Gastroesophageal sphincter (tissue), 4 donors: ENCODE measurements at regions not wholly inside any gene's neighbourhood (a gene's known extent, or its start where the extent isn't known, plus 50 kb on each side); places are given as distances from the start of the nearest gene placed in this dataset.

Experiments used
- ATAC-seq: fragments of 150-250 bp; one replicate; pipeline ENCODE4 v1.9.1; 2016; ENCODE audit warnings: mild to moderate bottlenecking, moderate library complexity
- H3K27ac ChIP-seq, 4 donors: fragments of 200-600 bp; sonication (generic) in 3 of 4; 1 replicate in 3 of 4; 2 replicates in 1 of 4; pipeline ENCODE4 v1.5.1; 2016 to 2019
- H3K27me3 ChIP-seq: fragments of 200-600 bp; sonication (generic); one replicate; pipeline ENCODE4 v1.5.1; 2019
- H3K36me3 ChIP-seq, 2 donors: fragments of 200-600 bp; sonication (generic); one replicate each; pipeline ENCODE4 v1.5.1; 2019; ENCODE audit warnings: control low read depth in 1 of 2
- H3K4me1 ChIP-seq, 3 donors: fragments of 200-600 bp; sonication (generic); 1 replicate in 2 of 3; 2 replicates in 1 of 3; pipeline ENCODE4 v1.5.1; 2016 to 2019; ENCODE audit warnings: control low read depth in 2 of 3
- H3K4me3 ChIP-seq, 2 donors: fragments of 200-600 bp; sonication (generic); one replicate each; pipeline ENCODE4 v1.5.1; 2019; ENCODE audit warnings: mild to moderate bottlenecking in 1 of 2, moderate library complexity in 1 of 2
- H3K9me3 ChIP-seq, 3 donors: fragments of 200-600 bp; sonication (generic); one replicate each; pipeline ENCODE4 v1.5.1; 2017 to 2019; ENCODE audit warnings: control low read depth in 2 of 3
- EP300 ChIP-seq: sonication (generic); formaldehyde crosslinking; IDR thresholded peaks from one replicate; pipeline ENCODE4 v1.6.1; 2017; ENCODE audit warnings: antibody characterized with exemption, mild to moderate bottlenecking
- POLR2A ChIP-seq, 2 donors: fragments of 450-650 bp; IDR thresholded peaks; one replicate each; pipeline ENCODE4 v1.6.1; 2017; ENCODE audit warnings: antibody characterized with exemption in 2 of 2, mild to moderate bottlenecking in 2 of 2, moderate library complexity in 1 of 2
- POLR2AphosphoS5 ChIP-seq: sonication (generic); formaldehyde crosslinking; IDR thresholded peaks from one replicate; pipeline ENCODE4 v1.6.1; 2017; ENCODE audit warnings: antibody characterized with exemption
- WGBS, 2 donors: methylation state at CpG; one replicate each; pipeline ENCODE4 v1.1.5; 2018; ENCODE audit warnings: low coverage in 1 of 2; 5-methylcytosine and 5-hydroxymethylcytosine counted together
- TF ChIP-seq, protein P1 (sequence below), 4 experiments: fragments of 200-600 bp in 2 of 4; fragments of 450-650 bp in 2 of 4; sonication (generic) in 1 of 4; IDR thresholded peaks; one replicate each; pipeline ENCODE4 v1.5.1; 2017 to 2019; ENCODE audit warnings: antibody characterized with exemption in 4 of 4, mild to moderate bottlenecking in 2 of 4, moderate library complexity in 2 of 4

DNA sequence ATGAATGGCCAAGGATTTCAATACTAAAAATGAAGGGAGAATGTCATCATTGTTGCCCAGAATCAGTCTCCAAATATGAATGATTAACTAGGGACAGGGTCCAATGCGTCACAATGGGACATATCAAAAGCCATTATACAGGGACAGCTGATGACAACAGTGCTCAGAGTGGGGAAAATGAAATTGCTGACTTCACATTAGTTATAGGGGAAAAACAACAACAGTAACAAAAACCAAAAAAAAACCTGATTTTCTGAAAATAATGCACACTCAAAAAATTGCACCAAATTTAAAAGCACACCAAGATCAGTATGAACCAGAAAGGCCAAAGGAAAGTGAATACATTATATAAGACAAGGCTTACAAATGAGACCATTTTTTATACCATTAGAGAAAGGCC lies 353.2 kb upstream of the SOX5 start:
- H3K4me3 ChIP-seq, result no peak overlapping the region
- H3K36me3 ChIP-seq, result no peaks in the 10 kb centered on the region
- 86 to 91% methylated on average over 1 of the region's 1 CpG for WGBS, 2 donors
- TF ChIP-seq POLR2A (IDR thresholded peaks at IDR 0.05), result no peak
- TF ChIP-seq EP300, result no peak
- TF ChIP-seq, protein P1, sequence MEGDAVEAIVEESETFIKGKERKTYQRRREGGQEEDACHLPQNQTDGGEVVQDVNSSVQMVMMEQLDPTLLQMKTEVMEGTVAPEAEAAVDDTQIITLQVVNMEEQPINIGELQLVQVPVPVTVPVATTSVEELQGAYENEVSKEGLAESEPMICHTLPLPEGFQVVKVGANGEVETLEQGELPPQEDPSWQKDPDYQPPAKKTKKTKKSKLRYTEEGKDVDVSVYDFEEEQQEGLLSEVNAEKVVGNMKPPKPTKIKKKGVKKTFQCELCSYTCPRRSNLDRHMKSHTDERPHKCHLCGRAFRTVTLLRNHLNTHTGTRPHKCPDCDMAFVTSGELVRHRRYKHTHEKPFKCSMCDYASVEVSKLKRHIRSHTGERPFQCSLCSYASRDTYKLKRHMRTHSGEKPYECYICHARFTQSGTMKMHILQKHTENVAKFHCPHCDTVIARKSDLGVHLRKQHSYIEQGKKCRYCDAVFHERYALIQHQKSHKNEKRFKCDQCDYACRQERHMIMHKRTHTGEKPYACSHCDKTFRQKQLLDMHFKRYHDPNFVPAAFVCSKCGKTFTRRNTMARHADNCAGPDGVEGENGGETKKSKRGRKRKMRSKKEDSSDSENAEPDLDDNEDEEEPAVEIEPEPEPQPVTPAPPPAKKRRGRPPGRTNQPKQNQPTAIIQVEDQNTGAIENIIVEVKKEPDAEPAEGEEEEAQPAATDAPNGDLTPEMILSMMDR (IDR thresholded peaks at IDR 0.05), result no peak
- TF ChIP-seq POLR2AphosphoS5, result no peak
- ATAC-seq, result no peak
- no peaks in the 10 kb centered on the region for H3K27me3 ChIP-seq
- H3K4me1 ChIP-seq, result no peaks in the 10 kb centered on the region
- H3K9me3 ChIP-seq, result no peaks in the 10 kb centered on the region
- H3K27ac ChIP-seq, result no peak overlapping the region

DNA sequence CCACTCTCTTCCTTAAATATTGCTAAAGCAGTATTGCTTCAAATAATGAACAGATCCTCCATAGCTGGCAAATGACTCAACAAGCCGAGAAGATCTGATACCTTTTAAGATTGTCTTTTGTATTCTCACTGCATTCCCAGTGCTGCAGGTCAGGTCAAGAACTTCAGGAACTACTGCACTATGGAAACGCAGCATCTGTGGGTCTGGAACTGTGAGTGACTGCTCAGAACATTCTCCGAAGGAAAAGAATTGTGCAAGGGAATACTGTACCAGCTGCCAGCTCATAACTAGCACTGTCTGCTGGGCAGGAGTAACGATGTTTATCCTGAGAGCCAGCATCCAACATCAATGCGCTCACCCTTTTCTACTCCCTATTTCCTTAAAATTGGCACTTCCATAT lies 348.0 kb upstream of the SOX5 start:
- H3K9me3 ChIP-seq, result no peaks in the 10 kb centered on the region
- no peaks in the 10 kb centered on the region for H3K27me3 ChIP-seq
- TF ChIP-seq, protein P1 (IDR thresholded peaks at IDR 0.05), result no peak
- TF ChIP-seq POLR2A (IDR thresholded peaks at IDR 0.05) (no peak), EP300 (no peak), POLR2AphosphoS5 (no peak)
- WGBS, 2 donors, result 78 to 87% methylated on average over 4 to 5 of the region's 5 CpGs
- no peak overlapping the region for H3K4me3 ChIP-seq
- no peaks in the 10 kb centered on the region for H3K4me1 ChIP-seq
- ATAC-seq, result no peak
- no peak overlapping the region for H3K27ac ChIP-seq
- H3K36me3 ChIP-seq, result no peaks in the 10 kb centered on the region

DNA sequence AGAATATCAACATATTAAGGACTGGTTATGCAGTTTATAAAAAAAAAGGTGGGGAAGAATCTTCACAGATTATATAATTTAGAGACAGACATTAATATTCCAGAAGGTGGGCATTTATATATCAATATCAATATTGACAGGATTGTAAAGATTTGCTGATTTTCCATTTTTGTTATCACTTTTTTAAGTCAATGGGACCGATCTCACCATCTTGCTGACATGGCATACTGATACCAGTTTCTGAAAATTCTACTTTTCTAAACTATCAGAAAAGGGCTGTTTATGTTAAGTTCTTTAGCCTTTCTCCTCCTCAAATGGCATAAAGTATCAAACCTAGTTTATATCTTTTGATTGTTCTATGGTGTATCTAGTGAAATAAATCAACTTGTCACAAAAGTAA lies 344.1 kb upstream of the SOX5 start:
- Histone ChIP-seq H3K4me3 (no peak overlapping the region), H3K9me3 (no peaks in the 10 kb centered on the region), H3K27ac (no peak overlapping the region), H3K36me3 (no peaks in the 10 kb centered on the region), H3K4me1 (no peaks in the 10 kb centered on the region), H3K27me3 (no peaks in the 10 kb centered on the region)
- ATAC-seq, result no peak
- 60 to 90% methylated on average over 1 of the region's 1 CpG for whole genome bisulfite sequencing, 2 donors
- TF ChIP-seq POLR2AphosphoS5, result no peak
- TF ChIP-seq, protein P1 (IDR thresholded peaks at IDR 0.05), result no peak

DNA sequence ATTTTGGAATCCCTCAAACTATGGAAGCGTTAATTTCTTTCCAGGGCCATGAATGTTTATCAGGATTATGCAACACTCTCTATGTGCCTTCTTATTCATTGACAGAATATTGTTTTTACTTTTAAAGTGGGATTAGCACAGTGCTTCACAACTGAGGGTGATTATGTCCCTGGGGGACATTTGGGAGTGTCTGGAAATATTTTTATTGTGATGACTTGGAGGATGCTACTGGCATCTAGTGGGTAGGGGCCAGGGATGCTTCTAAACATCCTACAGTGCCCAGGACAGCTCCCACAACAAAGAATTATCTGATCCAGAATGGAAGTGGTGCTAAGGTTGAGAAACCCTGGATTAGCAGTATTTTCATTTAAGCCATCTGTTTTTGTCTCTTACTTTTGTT lies 338.5 kb upstream of the SOX5 start:
- H3K4me3 ChIP-seq, result no peak overlapping the region
- no peak overlapping the region for H3K27ac ChIP-seq
- 69% methylated on average over 1 of the region's 1 CpG; no CpG with 5 or more reads in 1 of the 2 donors for WGBS, 2 donors
- H3K27me3 ChIP-seq, result no peaks in the 10 kb centered on the region
- no peaks in the 10 kb centered on the region for H3K9me3 ChIP-seq
- TF ChIP-seq, protein P1 (IDR thresholded peaks at IDR 0.05), result no peak
- TF ChIP-seq POLR2AphosphoS5, result no peak
- no peak for TF ChIP-seq EP300
- no peak for TF ChIP-seq POLR2A (IDR thresholded peaks at IDR 0.05)
- H3K4me1 ChIP-seq, result peaks cover 0 to 20% (median 2%) of the 10 kb centered on the region in 3 donors
- ATAC-seq, result no peak
- no peaks in the 10 kb centered on the region for H3K36me3 ChIP-seq

DNA sequence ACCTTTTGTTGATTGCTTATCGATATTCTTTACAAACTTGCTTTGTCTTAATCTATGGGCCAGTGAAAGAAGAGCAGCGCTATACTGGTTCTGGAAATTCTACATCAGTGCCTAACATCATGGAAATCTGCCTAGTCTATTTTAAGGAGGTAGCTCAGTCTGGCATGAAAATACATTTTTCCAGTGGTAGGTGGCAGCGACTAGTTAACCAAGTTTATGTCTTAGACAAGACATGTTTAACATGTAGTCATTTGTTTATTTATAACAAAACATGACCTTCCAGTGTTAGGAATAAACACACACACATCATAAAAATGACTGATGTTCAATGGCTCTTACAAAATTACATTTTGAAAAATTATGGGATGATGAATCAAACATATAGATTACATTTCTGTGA lies 336.0 kb upstream of the SOX5 start:
- Histone ChIP-seq H3K27me3 (no peaks in the 10 kb centered on the region), H3K4me1 (peaks cover 0 to 20% (median 2%) of the 10 kb centered on the region in 3 donors), H3K9me3 (no peaks in the 10 kb centered on the region), H3K27ac (no peak overlapping the region), H3K4me3 (no peak overlapping the region), H3K36me3 (no peaks in the 10 kb centered on the region)
- TF ChIP-seq EP300, result no peak
- peak; percentile 64 for TF ChIP-seq POLR2AphosphoS5
- TF ChIP-seq POLR2A (IDR thresholded peaks at IDR 0.05), result no peak
- TF ChIP-seq, protein P1 (IDR thresholded peaks at IDR 0.05), result no peak
- no peak for ATAC-seq
- WGBS, 2 donors, result 38 to 46% methylated on average over 2 to 3 of the region's 3 CpGs
